T-helper 17 cell (primary cell): ENCODE measurements at regions not wholly inside any gene's neighbourhood (a gene's known extent, or its start where the extent isn't known, plus 50 kb on each side); places are given as distances from the start of the nearest gene placed in this dataset.
"Not testable (repeated sequence)": the region's sequence is repeated elsewhere in the genome, so short reads cannot be mapped to it uniquely, and the experiment has no call there.

Source experiments
- ATAC-seq: fragments of 150-1000 bp; cut with Tn5 transposase; 2 replicates; pipeline ENCODE4 v1.10.0; 2021; ENCODE audit warnings: mild to moderate bottlenecking, moderate library complexity
- DNase-seq, 3 donors: peaks; one replicate each; pipeline versions ENCODE4 v3.0.0 to v3.0.0-alpha.2; 2020 to 2021
- H3K9me3 ChIP-seq: one replicate; pipeline ENCODE4 v1.7.0; 2013; ENCODE audit warnings: low read length, mild to moderate bottlenecking; ENCODE audit not compliant: control insufficient read depth, poor library complexity, severe bottlenecking
- H3K27ac Mint-ChIP-seq: one replicate; pipeline ENCODE4 v1.8.0; 2022; ENCODE audit warnings: mild to moderate bottlenecking, moderate library complexity, mixed read lengths
- H3K27me3 Mint-ChIP-seq: one replicate; pipeline ENCODE4 v1.8.0; 2022; ENCODE audit warnings: mixed read lengths
- H3K36me3 Mint-ChIP-seq: one replicate; pipeline ENCODE4 v1.8.0; 2022; ENCODE audit warnings: low read depth, mixed read lengths
- H3K4me1 Mint-ChIP-seq: one replicate; pipeline ENCODE4 v1.8.0; 2022; ENCODE audit warnings: mild to moderate bottlenecking, mixed read lengths
- H3K4me3 Mint-ChIP-seq: one replicate; pipeline ENCODE4 v1.8.0; 2022; ENCODE audit warnings: mild to moderate bottlenecking, moderate library complexity, mixed read lengths

- ATAC-seq: no peak
- H3K9me3 ChIP-seq: no peaks in the 10 kb centered on the region
- peaks cover 33% of the 10 kb centered on the region for H3K27me3 Mint-ChIP-seq
- DNase-seq: no peak
- H3K4me1 Mint-ChIP-seq: peaks cover 10% of the 10 kb centered on the region
- peaks cover 2% of the 10 kb centered on the region for H3K36me3 Mint-ChIP-seq
- H3K27ac Mint-ChIP-seq: no peak overlapping the region
- no peak overlapping the region for H3K4me3 Mint-ChIP-seq
These were observed 430.0 kb upstream of the RUNX1 start for GRCh38 chr21:35479065-35479448.

DNA sequence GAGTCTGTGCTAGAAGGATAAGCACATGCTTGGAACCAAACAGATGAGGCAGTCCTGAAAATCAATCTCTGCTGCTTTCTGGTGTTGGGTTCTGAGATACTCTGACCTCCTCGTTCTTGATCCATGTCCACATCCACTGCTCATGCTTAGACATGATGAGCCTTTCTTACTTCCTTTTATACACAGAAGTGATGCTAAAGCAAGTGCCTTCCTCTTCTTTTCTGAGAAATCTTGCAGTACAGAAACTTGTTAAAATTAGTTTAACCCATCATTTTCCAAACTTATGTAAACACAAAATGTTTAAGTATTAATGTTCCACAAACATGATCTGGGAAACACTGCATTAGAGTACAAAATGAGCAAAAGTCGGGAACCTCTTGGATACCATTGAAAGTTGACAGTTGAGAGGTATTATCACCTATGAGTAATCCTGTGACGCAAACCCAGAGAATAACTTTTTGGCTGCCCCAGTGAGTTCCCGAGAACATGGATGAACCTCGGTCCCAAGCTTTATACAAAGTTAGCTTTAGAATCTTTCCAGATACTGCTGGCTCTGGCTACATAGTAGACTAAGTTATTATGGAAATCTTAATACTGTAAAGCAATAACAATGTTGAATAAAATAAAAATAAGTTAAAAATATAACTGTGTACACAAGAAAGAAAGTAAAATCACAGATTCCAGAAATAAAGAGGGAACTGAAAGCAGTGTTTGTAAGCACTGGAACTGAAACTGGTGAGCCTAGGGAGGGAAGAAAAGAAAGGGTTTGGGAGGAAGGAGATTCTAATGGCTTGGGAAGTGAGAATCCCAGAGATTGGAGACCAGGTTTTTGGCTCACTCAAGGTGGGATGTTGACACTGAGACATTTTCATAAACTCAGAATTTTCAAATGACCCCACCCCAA, 429.3 kb upstream of the RUNX1 start:
- no peak overlapping the region for H3K27ac Mint-ChIP-seq
- H3K36me3 Mint-ChIP-seq: peaks cover 2% of the 10 kb centered on the region
- ATAC-seq: no peak
- no peak for DNase-seq
- H3K4me1 Mint-ChIP-seq: peaks cover 10% of the 10 kb centered on the region
- H3K27me3 Mint-ChIP-seq: peaks cover 32% of the 10 kb centered on the region
- no peaks in the 10 kb centered on the region for H3K9me3 ChIP-seq
- H3K4me3 Mint-ChIP-seq: no peak overlapping the region

GRCh38 chr21:35477622-35478021, 428.5 kb upstream of the RUNX1 start:
- DNase-seq (no peak), ATAC-seq (no peak)
- H3K27ac Mint-ChIP-seq: no peak overlapping the region
- no peaks in the 10 kb centered on the region for H3K9me3 ChIP-seq
- H3K27me3 Mint-ChIP-seq: peaks cover 40% of the 10 kb centered on the region
- H3K4me3 Mint-ChIP-seq: no peak overlapping the region
- peaks cover 2% of the 10 kb centered on the region for H3K36me3 Mint-ChIP-seq
- H3K4me1 Mint-ChIP-seq: peaks cover 12% of the 10 kb centered on the region

DNA sequence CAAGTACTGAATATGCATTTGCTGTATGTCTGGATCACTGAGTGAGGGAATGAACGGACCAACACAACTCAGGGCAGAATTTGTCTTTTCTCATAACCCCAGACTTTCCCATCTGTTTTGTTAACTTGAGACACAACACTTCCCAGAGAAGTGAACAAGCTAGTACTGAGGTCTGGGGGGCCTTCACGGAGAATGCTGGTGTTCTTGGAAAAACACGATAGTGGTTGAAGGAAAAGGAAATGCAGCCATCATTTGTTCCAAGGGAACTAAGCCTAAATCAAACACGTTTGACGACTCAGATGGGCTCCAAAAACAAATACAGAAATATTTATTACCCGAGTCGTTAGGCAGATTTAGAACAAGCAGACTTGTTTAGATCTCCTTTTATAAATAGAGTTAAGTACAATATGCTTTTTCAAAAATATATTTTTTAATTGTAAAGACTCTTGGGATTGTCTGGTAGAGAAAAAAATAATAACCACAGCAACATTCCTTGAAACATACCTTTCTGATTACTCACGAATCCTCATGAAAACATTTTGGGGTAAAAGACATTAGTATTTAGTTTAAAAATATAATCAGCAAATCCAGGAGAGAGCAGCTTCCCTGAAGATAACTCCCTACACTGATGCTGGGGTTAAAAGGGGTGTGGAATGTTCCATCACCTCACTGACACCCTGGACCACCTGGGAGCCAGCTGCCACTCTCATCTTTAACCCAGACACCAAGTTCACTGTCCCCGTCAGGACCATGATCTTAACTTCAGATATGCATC, 427.7 kb upstream of the RUNX1 start:
- Mint-ChIP-seq H3K4me1 (peaks cover 12% of the 10 kb centered on the region), H3K4me3 (no peak overlapping the region), H3K27ac (no peak overlapping the region), H3K36me3 (peaks cover 2% of the 10 kb centered on the region), H3K27me3 (peaks cover 43% of the 10 kb centered on the region)
- H3K9me3 ChIP-seq: no peaks in the 10 kb centered on the region
- no peak for DNase-seq
- no peak for ATAC-seq

GRCh38 chr21:35475762-35476161, 426.7 kb upstream of the RUNX1 start:
- Mint-ChIP-seq H3K4me3 (no peak overlapping the region), H3K27me3 (peaks cover 46% of the 10 kb centered on the region), H3K27ac (no peak overlapping the region), H3K4me1 (peaks cover 12% of the 10 kb centered on the region), H3K36me3 (peaks cover 2% of the 10 kb centered on the region)
- no peaks in the 10 kb centered on the region for H3K9me3 ChIP-seq
- no peak for ATAC-seq
- DNase-seq: no peak

DNA sequence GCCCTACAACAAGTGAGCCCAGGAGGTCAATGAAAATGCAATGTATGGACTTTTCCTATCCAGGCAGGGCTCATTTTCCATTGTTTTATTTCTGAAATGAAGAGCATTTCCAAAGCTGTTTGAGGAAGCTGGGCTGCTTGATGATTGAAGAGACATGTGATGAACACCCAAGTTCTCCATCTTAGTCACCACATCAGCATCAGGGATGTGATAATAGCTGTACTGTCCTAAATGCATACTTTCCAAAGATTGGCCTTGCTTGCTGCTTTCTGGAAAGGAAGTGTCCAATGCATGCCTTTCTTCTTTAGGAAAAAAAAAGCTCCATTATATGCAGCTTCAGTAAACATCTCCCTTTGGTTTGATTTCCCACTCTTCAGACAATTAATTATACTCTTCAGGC, 425.9 kb upstream of the RUNX1 start:
- Mint-ChIP-seq H3K4me1 (peaks cover 12% of the 10 kb centered on the region), H3K36me3 (peaks cover 2% of the 10 kb centered on the region), H3K4me3 (no peak overlapping the region), H3K27ac (no peak overlapping the region), H3K27me3 (peaks cover 46% of the 10 kb centered on the region)
- DNase-seq (no peak), ATAC-seq (no peak)
- H3K9me3 ChIP-seq: no peaks in the 10 kb centered on the region

- DNase-seq (no peak), ATAC-seq (no peak)
- peaks cover 12% of the 10 kb centered on the region for H3K4me1 Mint-ChIP-seq
- no peak overlapping the region for H3K4me3 Mint-ChIP-seq
- no peaks in the 10 kb centered on the region for H3K36me3 Mint-ChIP-seq
- H3K27ac Mint-ChIP-seq: no peak overlapping the region
- H3K27me3 Mint-ChIP-seq: peaks cover 42% of the 10 kb centered on the region
- no peaks in the 10 kb centered on the region for H3K9me3 ChIP-seq
These were observed 424.4 kb upstream of the RUNX1 start for GRCh38 chr21:35473496-35473895.

DNA sequence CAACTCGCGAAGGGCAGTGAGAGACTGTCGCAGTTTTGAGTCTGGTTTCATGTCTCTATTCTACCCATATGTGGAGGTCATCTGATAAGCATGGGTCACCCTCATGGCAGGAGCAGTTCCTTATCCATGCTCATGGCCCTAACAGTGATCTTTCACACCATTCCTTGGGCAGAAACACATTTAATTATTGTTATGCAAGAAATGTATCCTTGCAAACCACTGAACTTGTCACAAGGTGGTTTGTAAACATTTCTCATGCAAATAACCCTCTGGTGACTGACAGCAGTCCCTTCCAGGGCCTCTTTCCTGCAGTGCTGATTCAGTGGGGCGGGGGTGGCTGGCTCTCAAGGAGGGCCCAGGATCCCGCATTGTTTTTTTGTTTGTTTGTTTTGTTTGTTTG, 421.4 kb upstream of the RUNX1 start:
- H3K4me3 Mint-ChIP-seq: no peak overlapping the region
- no peak overlapping the region for H3K27ac Mint-ChIP-seq
- H3K27me3 Mint-ChIP-seq: peaks cover 31% of the 10 kb centered on the region
- DNase-seq (no peak), ATAC-seq (no peak)
- H3K9me3 ChIP-seq: no peaks in the 10 kb centered on the region
- peaks cover 4% of the 10 kb centered on the region for H3K4me1 Mint-ChIP-seq
- H3K36me3 Mint-ChIP-seq: peaks cover 2% of the 10 kb centered on the region

DNA sequence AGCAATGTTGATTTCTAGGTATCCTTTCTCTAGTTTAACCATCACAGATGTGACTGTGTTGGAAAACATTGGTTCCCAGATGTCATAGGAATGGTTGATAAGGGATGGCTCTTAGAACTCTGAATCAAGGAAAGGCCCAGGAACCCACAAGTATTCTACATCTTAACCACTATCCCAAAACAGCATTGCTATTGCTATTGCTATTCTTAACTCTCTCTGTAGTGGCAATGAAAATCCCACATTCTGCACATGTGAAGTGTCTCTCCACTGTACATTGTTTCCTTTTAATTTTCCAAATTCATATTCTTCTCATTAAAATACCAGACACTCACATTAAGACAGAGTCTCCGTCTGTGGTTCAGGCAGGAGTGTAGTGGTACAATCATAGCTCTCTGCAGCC, 420.4 kb upstream of the RUNX1 start:
- ATAC-seq: no peak
- Mint-ChIP-seq H3K27ac (no peak overlapping the region), H3K4me1 (peaks cover 2% of the 10 kb centered on the region), H3K36me3 (peaks cover 2% of the 10 kb centered on the region), H3K4me3 (no peak overlapping the region), H3K27me3 (peaks cover 30% of the 10 kb centered on the region)
- no peaks in the 10 kb centered on the region for H3K9me3 ChIP-seq
- no peak for DNase-seq

GRCh38 chr21:35468991-35469390, 419.9 kb upstream of the RUNX1 start:
- H3K27me3 Mint-ChIP-seq: peaks cover 30% of the 10 kb centered on the region
- H3K4me1 Mint-ChIP-seq: peaks cover 2% of the 10 kb centered on the region
- H3K36me3 Mint-ChIP-seq: peaks cover 2% of the 10 kb centered on the region
- H3K9me3 ChIP-seq: no peaks in the 10 kb centered on the region
- no peak overlapping the region for H3K4me3 Mint-ChIP-seq
- no peak overlapping the region for H3K27ac Mint-ChIP-seq
- ATAC-seq (no peak), DNase-seq (no peak)

- ATAC-seq (no peak), DNase-seq (no peak)
- peaks cover 20% of the 10 kb centered on the region for H3K27me3 Mint-ChIP-seq
- no peak overlapping the region for H3K4me3 Mint-ChIP-seq
- peaks cover 2% of the 10 kb centered on the region for H3K36me3 Mint-ChIP-seq
- H3K9me3 ChIP-seq: no peaks in the 10 kb centered on the region
- H3K27ac Mint-ChIP-seq: no peak overlapping the region
- H3K4me1 Mint-ChIP-seq: no peaks in the 10 kb centered on the region
These were observed 418.5 kb upstream of the RUNX1 start for GRCh38 chr21:35467566-35467965.

- H3K27me3 Mint-ChIP-seq: peaks cover 11% of the 10 kb centered on the region
- not testable (repeated sequence) for H3K27ac Mint-ChIP-seq, H3K4me3 Mint-ChIP-seq, H3K4me1 Mint-ChIP-seq, H3K9me3 ChIP-seq, H3K36me3 Mint-ChIP-seq, ATAC-seq, DNase-seq
These were observed 417.6 kb upstream of the RUNX1 start for GRCh38 chr21:35466681-35467080.

DNA sequence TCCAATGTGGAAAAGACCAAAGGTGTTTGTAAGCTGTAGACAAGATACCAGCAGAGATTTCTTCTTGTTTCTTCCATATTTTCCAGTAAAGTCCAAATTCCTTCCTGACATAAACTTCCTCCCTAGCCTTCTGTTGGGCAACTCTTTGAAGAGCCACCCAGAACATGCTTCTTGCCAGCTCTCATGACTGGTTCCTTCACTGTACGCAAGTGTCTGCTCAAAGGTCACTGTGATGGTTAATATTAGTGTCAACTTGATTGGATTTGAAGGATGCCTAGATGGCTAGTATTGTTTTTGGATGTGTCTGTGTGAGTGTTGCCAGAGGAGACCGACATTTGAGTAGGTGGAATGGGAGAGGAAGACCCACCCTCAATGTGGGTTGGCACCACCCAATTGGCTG, 416.6 kb upstream of the RUNX1 start:
- DNase-seq: no peak
- Mint-ChIP-seq H3K27ac (no peak overlapping the region), H3K36me3 (peaks cover 2% of the 10 kb centered on the region), H3K27me3 (peaks cover 5% of the 10 kb centered on the region), H3K4me3 (no peak overlapping the region), H3K4me1 (no peaks in the 10 kb centered on the region)
- no peaks in the 10 kb centered on the region for H3K9me3 ChIP-seq
- no peak for ATAC-seq
